ENCODE measurements at regions not wholly inside any gene's neighbourhood (a gene's known extent, or its start where the extent isn't known, plus 50 kb on each side); places are given as distances from the start of the nearest gene placed in this dataset.

DNA sequence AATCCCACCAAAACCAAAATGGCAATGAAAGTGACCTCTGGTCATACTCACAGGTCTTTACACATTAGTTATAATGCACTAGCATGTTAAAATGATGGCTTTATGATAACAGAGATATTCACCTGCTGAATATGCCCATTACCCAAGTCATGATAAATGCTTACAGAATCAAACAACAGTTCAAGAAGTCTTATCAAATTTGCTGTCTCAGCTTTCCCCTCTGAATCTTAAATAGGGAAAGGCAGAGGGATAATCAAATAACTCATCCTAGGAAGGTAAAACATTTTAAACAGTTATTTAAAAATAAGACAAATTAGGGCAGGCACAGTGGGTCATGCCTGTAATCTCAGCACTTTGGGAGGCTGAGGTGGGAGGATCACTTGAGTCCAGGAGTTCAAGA, 52.8 kb upstream of the CRBN start:
- H3K4me3 ChIP-seq: no peak overlapping the region
- H3K27ac ChIP-seq: no peak overlapping the region
- DNase-seq: no peak
- H3K27me3 ChIP-seq: no peaks in the 10 kb centered on the region
- TF ChIP-seq POLR2A (IDR thresholded peaks at IDR 0.05) (no peak), POLR2AphosphoS5 (IDR thresholded peaks at IDR 0.05) (no peak), EP300 (IDR thresholded peaks at IDR 0.05; ENCODE audit: low read depth) (no peak)
- TF ChIP-seq, protein P1, sequence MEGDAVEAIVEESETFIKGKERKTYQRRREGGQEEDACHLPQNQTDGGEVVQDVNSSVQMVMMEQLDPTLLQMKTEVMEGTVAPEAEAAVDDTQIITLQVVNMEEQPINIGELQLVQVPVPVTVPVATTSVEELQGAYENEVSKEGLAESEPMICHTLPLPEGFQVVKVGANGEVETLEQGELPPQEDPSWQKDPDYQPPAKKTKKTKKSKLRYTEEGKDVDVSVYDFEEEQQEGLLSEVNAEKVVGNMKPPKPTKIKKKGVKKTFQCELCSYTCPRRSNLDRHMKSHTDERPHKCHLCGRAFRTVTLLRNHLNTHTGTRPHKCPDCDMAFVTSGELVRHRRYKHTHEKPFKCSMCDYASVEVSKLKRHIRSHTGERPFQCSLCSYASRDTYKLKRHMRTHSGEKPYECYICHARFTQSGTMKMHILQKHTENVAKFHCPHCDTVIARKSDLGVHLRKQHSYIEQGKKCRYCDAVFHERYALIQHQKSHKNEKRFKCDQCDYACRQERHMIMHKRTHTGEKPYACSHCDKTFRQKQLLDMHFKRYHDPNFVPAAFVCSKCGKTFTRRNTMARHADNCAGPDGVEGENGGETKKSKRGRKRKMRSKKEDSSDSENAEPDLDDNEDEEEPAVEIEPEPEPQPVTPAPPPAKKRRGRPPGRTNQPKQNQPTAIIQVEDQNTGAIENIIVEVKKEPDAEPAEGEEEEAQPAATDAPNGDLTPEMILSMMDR (IDR thresholded peaks at IDR 0.05): no peak
- intact Hi-C loops (cut with DNase I; ENCODE audit: low total_unique reads) (no loop called here), in situ Hi-C loops (cut with MboI; ENCODE audit: low pct_ligation_motif_present in 1 of 4, low pct_unique_long_range_greater_than_20kb in 1 of 4, low sequenced_read_pairs in 3 of 4) (no loop called here)
- H3K9me3 ChIP-seq: no peaks in the 10 kb centered on the region
- no peaks in the 10 kb centered on the region for H3K36me3 ChIP-seq
- no peaks in the 10 kb centered on the region for H3K4me1 ChIP-seq

Data from transverse colon (tissue), 4 donors.